Testis (tissue), 2 donors: ENCODE measurements at regions not wholly inside any gene's neighbourhood (a gene's known extent, or its start where the extent isn't known, plus 50 kb on each side); places are given as distances from the start of the nearest gene placed in this dataset.

Experiments
- DNase-seq: peaks from one replicate; pipeline ENCODE4 v3.0.0-alpha.2; 2019
- H3K27ac ChIP-seq, 2 donors: fragments of 200-600 bp; sonication (generic); one replicate each; pipeline ENCODE4 v1.5.1; 2019
- H3K27me3 ChIP-seq: fragments of 200-600 bp; sonication (generic); one replicate; pipeline ENCODE4 v1.5.1; 2019
- H3K36me3 ChIP-seq: fragments of 200-600 bp; sonication (generic); one replicate; pipeline ENCODE4 v1.5.1; 2017; ENCODE audit warnings: low read depth; ENCODE audit errors: missing control alignments
- H3K4me1 ChIP-seq: fragments of 200-600 bp; sonication (generic); one replicate; pipeline ENCODE4 v1.5.1; 2019
- H3K4me3 ChIP-seq, 2 donors: fragments of 200-600 bp; sonication (generic); one replicate each; pipeline ENCODE4 v1.5.1; 2017 to 2019
- H3K9me3 ChIP-seq: fragments of 200-600 bp; sonication (generic); one replicate; pipeline ENCODE4 v1.5.1; 2017
- CTCF ChIP-seq, 3 experiments: fragments of 450-650 bp in 2 of 3; fragments of 200-600 bp in 1 of 3; sonication (generic) in 1 of 3; IDR thresholded peaks; one replicate each; pipeline ENCODE4 v1.5.1; 2016 to 2019; ENCODE audit warnings: antibody characterized with exemption in 3 of 3, mild to moderate bottlenecking in 2 of 3, moderate library complexity in 1 of 3
- POLR2A ChIP-seq: fragments of 450-650 bp; IDR thresholded peaks from one replicate; pipeline ENCODE4 v1.6.1; 2017; ENCODE audit warnings: antibody characterized with exemption, mild to moderate bottlenecking, moderate library complexity
- WGBS, 2 donors: methylation state at CpG; one replicate each; pipeline ENCODE4 v1.1.5; 2018; 5-methylcytosine and 5-hydroxymethylcytosine counted together
- intact Hi-C: fragments of 100-400 bp; cut with DNase I; formaldehyde crosslinking; loops from one replicate; pipeline ENCODE4 v1.15.1; 2023; ENCODE audit warnings: low total_unique reads

GRCh38 chrX:125004799-125005198, 314.9 kb upstream of the TEX13C start:
- Histone ChIP-seq H3K9me3 (no peaks in the 10 kb centered on the region), H3K27me3 (no peaks in the 10 kb centered on the region), H3K27ac (no peak overlapping the region), H3K36me3 (no peaks in the 10 kb centered on the region), H3K4me1 (no peaks in the 10 kb centered on the region), H3K4me3 (no peak overlapping the region)
- DNase-seq = no peak
- TF ChIP-seq POLR2A (no peak), CTCF (IDR thresholded peaks at IDR 0.05) (no peak)
- 45 to 55% methylated on average over 2 of the region's 2 CpGs for WGBS, 2 donors
- intact Hi-C loops = no loop called here

- H3K27me3 ChIP-seq = no peaks in the 10 kb centered on the region
- WGBS, 2 donors = 57% methylated on average over 4 of the region's 4 CpGs; no CpG with 5 or more reads in 1 of the 2 donors
- no peaks in the 10 kb centered on the region for H3K9me3 ChIP-seq
- no peaks in the 10 kb centered on the region for H3K4me1 ChIP-seq
- H3K27ac ChIP-seq = no peak overlapping the region
- no peak for DNase-seq
- intact Hi-C loops = no loop called here
- H3K4me3 ChIP-seq = no peak overlapping the region
- TF ChIP-seq CTCF (IDR thresholded peaks at IDR 0.05) (no peak), POLR2A (no peak)
- no peaks in the 10 kb centered on the region for H3K36me3 ChIP-seq
Measured at GRCh38 chrX:125005863-125006262, 313.8 kb upstream of the TEX13C start.

- TF ChIP-seq CTCF (IDR thresholded peaks at IDR 0.05) = no peak
- no peak for TF ChIP-seq POLR2A
- Histone ChIP-seq H3K4me3 (no peak overlapping the region), H3K9me3 (no peaks in the 10 kb centered on the region), H3K27me3 (no peaks in the 10 kb centered on the region), H3K4me1 (no peaks in the 10 kb centered on the region), H3K27ac (no peak overlapping the region), H3K36me3 (no peaks in the 10 kb centered on the region)
- DNase-seq = no peak
- 96 to 100% methylated on average over 2 to 3 of the region's 3 CpGs for WGBS, 2 donors
- intact Hi-C loops = no loop called here
Measured at GRCh38 chrX:125006704-125007103, 313.0 kb upstream of the TEX13C start.

GRCh38 chrX:125012585-125012984, 307.1 kb upstream of the TEX13C start:
- H3K36me3 ChIP-seq = no peaks in the 10 kb centered on the region

More at GRCh38 chrX:125012585-125012984, 307.1 kb upstream of the TEX13C start:
- TF ChIP-seq CTCF (IDR thresholded peaks at IDR 0.05) = no peak
- no peak for TF ChIP-seq POLR2A
- intact Hi-C loops = no loop called here
- DNase-seq = no peak
- Histone ChIP-seq H3K27me3 (no peaks in the 10 kb centered on the region), H3K4me1 (no peaks in the 10 kb centered on the region), H3K4me3 (no peak overlapping the region), H3K9me3 (no peaks in the 10 kb centered on the region), H3K27ac (no peak overlapping the region)
- WGBS, 2 donors = 88 to 94% methylated on average over 3 of the region's 3 CpGs
